BJ (cell line): ENCODE measurements at regions not wholly inside any gene's neighbourhood (a gene's known extent, or its start where the extent isn't known, plus 50 kb on each side); places are given as distances from the start of the nearest gene placed in this dataset.

Experiments used
- CTCF ChIA-PET: fragments of 350-600 bp; formaldehyde crosslinking; extraction: SDS; loops from one replicate; lab custom pipeline; 2021; ENCODE audit warnings: antibody characterized with exemption, inconsistent platforms; lab: Yijun Ruan, JAX
- POLR2A ChIA-PET: fragments of 300-600 bp; sonication (Branson Sonifier 250); formaldehyde crosslinking; extraction: SDS; loops from one replicate; lab custom pipeline; 2021; ENCODE audit warnings: antibody characterized with exemption; lab: Charles Lee
- DNase-seq: peaks from one replicate; pipeline ENCODE4 v3.0.0-alpha.2; 2011; ENCODE audit warnings: low read depth
- H3K27me3 ChIP-seq: 2 replicates; pipeline ENCODE4 v1.6.0; 2011; ENCODE audit warnings: low read length; ENCODE audit not compliant: control insufficient read depth, insufficient read depth
- H3K36me3 ChIP-seq: 2 replicates; pipeline ENCODE4 v1.5.1; 2011; ENCODE audit warnings: low read length; ENCODE audit not compliant: control insufficient read depth, insufficient read depth
- H3K4me3 ChIP-seq: 2 replicates; pipeline ENCODE4 v1.5.1; 2011; ENCODE audit warnings: low read depth, mild to moderate bottlenecking, control low read depth, low read length
- TF ChIP-seq, protein P1 (sequence below): IDR thresholded peaks from 2 replicates; pipeline ENCODE4 v1.5.1; 2011; ENCODE audit warnings: low read depth, mild to moderate bottlenecking, control low read depth, inconsistent platforms, low read length, moderate library complexity; ENCODE audit not compliant: insufficient read depth

DNA sequence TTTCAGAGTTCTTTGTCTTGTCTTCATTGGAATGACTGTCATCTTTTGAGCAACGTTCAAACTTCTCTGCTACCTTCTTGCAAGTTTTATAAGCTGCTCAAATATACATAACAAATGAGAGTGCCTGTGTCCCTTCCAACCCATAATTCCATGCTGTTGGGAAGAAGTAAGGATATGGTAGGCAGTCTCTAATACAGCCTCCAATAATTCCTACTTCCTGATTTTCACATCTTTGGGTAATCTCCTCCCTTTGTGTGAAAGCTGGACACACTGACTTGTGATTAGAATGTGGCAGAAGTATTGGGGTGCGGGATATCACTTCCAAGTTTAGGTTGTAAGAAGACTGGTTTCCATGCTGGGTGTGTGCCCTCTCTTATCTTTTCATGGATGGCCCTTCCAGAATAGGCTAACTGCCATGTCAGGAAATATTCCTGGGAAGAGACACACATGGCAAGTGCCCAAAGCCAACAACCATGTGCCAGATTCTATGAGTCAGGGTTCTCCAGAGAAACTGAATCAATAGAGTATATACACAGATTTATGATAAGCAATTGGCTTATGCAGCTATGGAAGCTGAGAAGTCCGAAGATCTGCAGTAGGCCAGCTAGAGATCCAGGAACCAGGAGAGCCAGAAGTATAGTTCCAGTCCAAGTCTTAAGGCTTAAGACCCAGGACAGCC, 531.3 kb downstream of the NTRK2 start:
- no peak overlapping the region for H3K4me3 ChIP-seq
- CTCF ChIA-PET, result no interaction called here
- POLR2A ChIA-PET, result no interaction called here
- H3K27me3 ChIP-seq, result no peaks in the 10 kb centered on the region; the same call in 1 of the 2 replicates
- no peak for DNase-seq
- no peaks in the 10 kb centered on the region for H3K36me3 ChIP-seq
- TF ChIP-seq, protein P1, sequence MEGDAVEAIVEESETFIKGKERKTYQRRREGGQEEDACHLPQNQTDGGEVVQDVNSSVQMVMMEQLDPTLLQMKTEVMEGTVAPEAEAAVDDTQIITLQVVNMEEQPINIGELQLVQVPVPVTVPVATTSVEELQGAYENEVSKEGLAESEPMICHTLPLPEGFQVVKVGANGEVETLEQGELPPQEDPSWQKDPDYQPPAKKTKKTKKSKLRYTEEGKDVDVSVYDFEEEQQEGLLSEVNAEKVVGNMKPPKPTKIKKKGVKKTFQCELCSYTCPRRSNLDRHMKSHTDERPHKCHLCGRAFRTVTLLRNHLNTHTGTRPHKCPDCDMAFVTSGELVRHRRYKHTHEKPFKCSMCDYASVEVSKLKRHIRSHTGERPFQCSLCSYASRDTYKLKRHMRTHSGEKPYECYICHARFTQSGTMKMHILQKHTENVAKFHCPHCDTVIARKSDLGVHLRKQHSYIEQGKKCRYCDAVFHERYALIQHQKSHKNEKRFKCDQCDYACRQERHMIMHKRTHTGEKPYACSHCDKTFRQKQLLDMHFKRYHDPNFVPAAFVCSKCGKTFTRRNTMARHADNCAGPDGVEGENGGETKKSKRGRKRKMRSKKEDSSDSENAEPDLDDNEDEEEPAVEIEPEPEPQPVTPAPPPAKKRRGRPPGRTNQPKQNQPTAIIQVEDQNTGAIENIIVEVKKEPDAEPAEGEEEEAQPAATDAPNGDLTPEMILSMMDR, result no peak

DNA sequence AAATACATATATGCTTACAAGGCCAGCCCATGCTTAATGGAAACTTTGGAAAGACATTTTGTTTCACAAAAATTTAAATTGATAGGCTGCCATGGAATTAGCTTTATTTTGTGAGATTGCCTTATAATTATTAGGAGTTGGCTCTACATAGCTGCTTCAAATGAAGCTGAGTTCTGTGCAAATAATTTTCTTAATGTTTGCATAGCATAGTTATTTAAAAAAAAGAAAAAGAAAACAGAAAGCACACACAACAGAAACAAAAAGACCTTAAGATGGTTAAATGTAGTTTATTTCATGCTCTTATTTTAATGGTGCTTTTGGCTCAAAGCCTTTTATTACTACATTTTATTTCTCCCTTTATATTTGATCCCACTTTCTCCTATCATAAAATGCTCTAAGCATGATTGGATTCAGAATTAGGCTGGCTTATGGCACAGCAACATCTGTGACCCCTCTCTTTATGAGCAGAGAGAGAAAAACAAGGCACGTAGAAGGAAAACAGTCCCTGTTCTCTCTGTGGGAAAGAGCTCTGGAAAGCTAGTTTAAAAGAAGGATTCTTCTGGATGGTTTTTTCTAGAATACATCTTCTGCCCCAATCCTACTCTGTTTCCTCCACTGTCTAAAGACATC, 530.5 kb downstream of the NTRK2 start:
- H3K4me3 ChIP-seq, result no peak overlapping the region
- DNase-seq, result no peak
- ChIA-PET POLR2A (interaction anchor here (0.6 kb wide), 1 partner anchor 515 kb away, joined by 6 read pairs; no protein-coding TSS in a partner anchor), CTCF (no interaction called here)
- no peaks in the 10 kb centered on the region; the same call in 1 of the 2 replicates for H3K27me3 ChIP-seq
- no peaks in the 10 kb centered on the region for H3K36me3 ChIP-seq
- TF ChIP-seq, protein P1, result no peak

DNA sequence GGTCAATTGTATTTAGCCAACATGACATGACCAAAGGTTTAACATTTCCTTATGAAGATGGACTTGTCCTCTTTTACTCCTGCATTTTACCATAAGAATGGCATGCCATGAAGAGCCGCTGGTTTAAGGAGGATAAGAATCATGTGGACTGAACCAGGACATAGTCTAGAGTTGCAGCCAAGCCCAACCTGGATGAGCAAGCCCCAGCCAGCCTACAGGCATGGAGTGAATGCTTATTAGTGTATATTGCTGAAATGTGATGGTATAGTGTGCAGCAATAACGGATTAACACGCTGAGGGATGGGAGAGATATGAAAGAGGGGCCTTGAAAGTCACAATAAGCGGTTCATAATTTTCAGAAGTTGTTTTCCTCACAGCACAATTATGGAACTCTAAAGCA, 523.2 kb downstream of the NTRK2 start:
- TF ChIP-seq, protein P1, result no peak
- no peak for DNase-seq
- H3K36me3 ChIP-seq, result no peaks in the 10 kb centered on the region
- POLR2A ChIA-PET, result no interaction called here
- no peaks in the 10 kb centered on the region; the same call in 1 of the 2 replicates for H3K27me3 ChIP-seq
- CTCF ChIA-PET, result no interaction called here
- no peak overlapping the region for H3K4me3 ChIP-seq

DNA sequence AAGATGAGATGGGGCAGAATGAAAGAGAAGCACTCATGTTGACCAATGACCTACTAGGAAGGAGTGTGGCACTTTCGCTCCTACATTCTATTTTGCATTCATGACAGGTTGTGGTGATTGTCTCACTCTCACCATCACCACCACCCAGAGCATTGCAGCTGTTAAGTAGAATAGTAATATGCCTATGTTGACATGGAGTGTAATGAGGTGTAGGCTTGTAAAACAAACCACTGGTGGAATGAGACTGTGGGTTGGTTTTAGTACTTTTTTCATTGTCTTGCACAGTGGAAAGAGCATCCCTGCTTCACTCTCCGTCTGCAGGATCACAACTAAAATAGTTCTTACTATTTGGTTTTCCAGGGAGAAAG, 516.7 kb downstream of the NTRK2 start:
- Histone ChIP-seq H3K4me3 (no peak overlapping the region), H3K36me3 (no peaks in the 10 kb centered on the region), H3K27me3 (no peaks in the 10 kb centered on the region)
- POLR2A ChIA-PET, result no interaction called here
- DNase-seq, result no peak
- CTCF ChIA-PET, result no interaction called here
- TF ChIP-seq, protein P1, result no peak

DNA sequence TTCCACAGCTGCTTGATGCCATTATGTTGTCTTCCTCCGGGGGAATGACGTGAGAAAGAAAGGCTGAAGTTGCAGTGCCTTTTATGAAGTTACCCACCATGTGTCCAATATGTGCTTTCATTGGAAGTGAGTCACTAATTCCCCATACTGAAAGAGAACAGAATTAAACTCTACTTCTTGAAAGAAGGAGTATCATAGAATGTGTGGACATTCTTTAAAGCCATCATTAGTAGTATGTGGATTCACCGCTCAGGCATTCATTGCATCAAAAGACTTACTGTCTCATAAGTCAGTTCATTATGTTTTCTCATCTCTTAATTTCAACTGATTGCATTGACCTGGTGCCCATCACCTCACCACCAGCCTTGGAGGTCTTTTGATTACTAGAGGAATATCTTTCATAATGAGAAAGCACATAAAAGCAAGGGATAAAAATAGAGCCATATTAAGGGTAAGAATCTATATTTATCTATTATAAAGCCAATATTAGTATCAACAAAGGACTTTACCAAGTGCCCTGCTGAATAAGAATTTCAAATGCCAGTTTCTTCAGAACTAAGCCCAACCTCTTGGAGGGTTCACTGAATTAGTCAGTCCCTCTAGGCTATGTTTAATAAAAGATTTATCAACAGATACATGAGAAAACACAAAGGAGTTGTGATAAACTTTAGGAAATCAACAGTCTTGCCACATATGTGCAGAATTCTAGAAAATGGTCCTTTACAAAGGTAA, 516.1 kb downstream of the NTRK2 start:
- Histone ChIP-seq H3K27me3 (no peaks in the 10 kb centered on the region), H3K4me3 (no peak overlapping the region), H3K36me3 (no peaks in the 10 kb centered on the region)
- no peak for DNase-seq
- ChIA-PET POLR2A (no interaction called here), CTCF (no interaction called here)
- TF ChIP-seq, protein P1, result no peak
